ENCODE measurements at regions not wholly inside any gene's neighbourhood (a gene's known extent, or its start where the extent isn't known, plus 50 kb on each side); places are given as distances from the start of the nearest gene placed in this dataset.

GRCh38 chr5:116674881-116675625 is 100.4 kb upstream of the SEMA6A start:
- no peak overlapping the region for H3K4me3 Mint-ChIP-seq
- peaks cover 1% of the 10 kb centered on the region for H3K27me3 Mint-ChIP-seq
- intact Hi-C loops (cut with micrococcal nuclease), result no loop called here
- no peak for DNase-seq
- H3K36me3 Mint-ChIP-seq (ENCODE audit: low read depth), result no peaks in the 10 kb centered on the region
- ChIA-PET POLR2A (no interaction called here), CTCF (no interaction called here)
- no peaks in the 10 kb centered on the region for H3K4me1 Mint-ChIP-seq (ENCODE audit: low read depth)
- no peak overlapping the region for H3K27ac Mint-ChIP-seq
- no peak for TF ChIP-seq CTCF (IDR thresholded peaks at IDR 0.05)
- peaks cover 1% of the 10 kb centered on the region for H3K9me3 Mint-ChIP-seq
- no peak for ATAC-seq

GRCh38 chr5:116673453-116673852 is 98.8 kb upstream of the SEMA6A start:
- no peak for TF ChIP-seq CTCF (IDR thresholded peaks at IDR 0.05)
- DNase-seq, result no peak
- peaks cover 1% of the 10 kb centered on the region for H3K9me3 Mint-ChIP-seq
- no peak for ATAC-seq
- peaks cover 1% of the 10 kb centered on the region for H3K27me3 Mint-ChIP-seq
- H3K27ac Mint-ChIP-seq, result no peak overlapping the region
- CTCF ChIA-PET, result no interaction called here
- intact Hi-C loops (cut with micrococcal nuclease), result no loop called here
- no peaks in the 10 kb centered on the region for H3K36me3 Mint-ChIP-seq (ENCODE audit: low read depth)
- H3K4me3 Mint-ChIP-seq, result no peak overlapping the region
- H3K4me1 Mint-ChIP-seq (ENCODE audit: low read depth), result no peaks in the 10 kb centered on the region
- POLR2A ChIA-PET, result no interaction called here

- no peak for TF ChIP-seq CTCF (IDR thresholded peaks at IDR 0.05)
- DNase-seq, result no peak
- H3K27me3 Mint-ChIP-seq, result peaks cover 1% of the 10 kb centered on the region
- intact Hi-C loops (cut with micrococcal nuclease), result no loop called here
- ChIA-PET POLR2A (no interaction called here), CTCF (no interaction called here)
- H3K9me3 Mint-ChIP-seq, result no peaks in the 10 kb centered on the region
- ATAC-seq, result no peak
- H3K27ac Mint-ChIP-seq, result no peak overlapping the region
- H3K4me3 Mint-ChIP-seq, result no peak overlapping the region
- H3K4me1 Mint-ChIP-seq (ENCODE audit: low read depth), result no peaks in the 10 kb centered on the region
- no peaks in the 10 kb centered on the region for H3K36me3 Mint-ChIP-seq (ENCODE audit: low read depth)
Measured at GRCh38 chr5:116672203-116672602, 97.6 kb upstream of the SEMA6A start.

GRCh38 chr5:116671211-116671736 is 96.7 kb upstream of the SEMA6A start:
- Mint-ChIP-seq H3K27ac (no peak overlapping the region), H3K9me3 (no peaks in the 10 kb centered on the region), H3K4me1 (ENCODE audit: low read depth) (no peaks in the 10 kb centered on the region), H3K27me3 (peaks cover 1% of the 10 kb centered on the region), H3K4me3 (no peak overlapping the region), H3K36me3 (ENCODE audit: low read depth) (no peaks in the 10 kb centered on the region)
- POLR2A ChIA-PET, result interaction anchor here (0.6 kb wide), 1 partner anchor 48 kb away, joined by 3 read pairs; no protein-coding TSS in a partner anchor
- CTCF ChIA-PET, result no interaction called here
- ATAC-seq (no peak), DNase-seq (no peak)
- no peak for TF ChIP-seq CTCF (IDR thresholded peaks at IDR 0.05)
- intact Hi-C loops (cut with micrococcal nuclease), result no loop called here

GRCh38 chr5:116669261-116670031 is 94.8 kb upstream of the SEMA6A start:
- H3K9me3 Mint-ChIP-seq, result no peaks in the 10 kb centered on the region
- H3K27me3 Mint-ChIP-seq, result peaks cover 2% of the 10 kb centered on the region
- H3K4me1 Mint-ChIP-seq (ENCODE audit: low read depth), result no peaks in the 10 kb centered on the region
- ChIA-PET CTCF (no interaction called here), POLR2A (no interaction called here)
- no peaks in the 10 kb centered on the region for H3K36me3 Mint-ChIP-seq (ENCODE audit: low read depth)
- TF ChIP-seq CTCF (IDR thresholded peaks at IDR 0.05), result no peak
- no peak for DNase-seq
- intact Hi-C loops (cut with micrococcal nuclease), result no loop called here
- no peak overlapping the region for H3K27ac Mint-ChIP-seq
- H3K4me3 Mint-ChIP-seq, result no peak overlapping the region
- ATAC-seq, result no peak
